BLaER1 (cell line): ENCODE measurements at regions not wholly inside any gene's neighbourhood (a gene's known extent, or its start where the extent isn't known, plus 50 kb on each side); places are given as distances from the start of the nearest gene placed in this dataset.

Experiments used
- H3K27ac ChIP-seq: shearing (Covaris generic); formaldehyde crosslinking; 2 replicates; pipeline ENCODE4 v1.8.1; 2022
- H3K27me3 ChIP-seq: shearing (Covaris generic); formaldehyde crosslinking; 2 replicates; pipeline ENCODE4 v1.8.1; 2022
- H3K36me3 ChIP-seq: shearing (Covaris generic); formaldehyde crosslinking; 2 replicates; pipeline ENCODE4 v1.8.1; 2022
- H3K4me1 ChIP-seq: shearing (Covaris generic); formaldehyde crosslinking; 2 replicates; pipeline ENCODE4 v1.8.1; 2022
- H3K4me2 ChIP-seq: shearing (Covaris generic); formaldehyde crosslinking; 2 replicates; pipeline ENCODE4 v1.8.1; 2022
- H3K4me3 ChIP-seq: shearing (Covaris generic); formaldehyde crosslinking; 2 replicates; pipeline ENCODE4 v1.8.1; 2022
- H3K9ac ChIP-seq: shearing (Covaris generic); formaldehyde crosslinking; 2 replicates; pipeline ENCODE4 v1.8.1; 2022
- H3K9me3 ChIP-seq: shearing (Covaris generic); formaldehyde crosslinking; 2 replicates; pipeline ENCODE4 v1.8.1; 2022
- H4K20me1 ChIP-seq: shearing (Covaris generic); formaldehyde crosslinking; 2 replicates; pipeline ENCODE4 v1.8.1; 2022
- Cebpa-rat ChIP-seq: shearing (Covaris generic); IDR thresholded peaks from 2 replicates; pipeline ENCODE4 v1.8.1; 2022

- no peak for TF ChIP-seq Cebpa-rat
- Histone ChIP-seq H3K9me3 (peaks cover 15% of the 10 kb centered on the region; the same call in 1 of the 2 replicates), H3K4me1 (no peaks in the 10 kb centered on the region), H3K4me3 (no peak overlapping the region), H3K36me3 (no peaks in the 10 kb centered on the region), H3K27ac (no peak overlapping the region), H3K27me3 (no peaks in the 10 kb centered on the region), H3K9ac (no peak overlapping the region), H4K20me1 (no peaks in the 10 kb centered on the region), H3K4me2 (no peak overlapping the region)
Measured at GRCh38 chr6:14606353-14606752, 488.8 kb downstream of the CD83 start.

DNA sequence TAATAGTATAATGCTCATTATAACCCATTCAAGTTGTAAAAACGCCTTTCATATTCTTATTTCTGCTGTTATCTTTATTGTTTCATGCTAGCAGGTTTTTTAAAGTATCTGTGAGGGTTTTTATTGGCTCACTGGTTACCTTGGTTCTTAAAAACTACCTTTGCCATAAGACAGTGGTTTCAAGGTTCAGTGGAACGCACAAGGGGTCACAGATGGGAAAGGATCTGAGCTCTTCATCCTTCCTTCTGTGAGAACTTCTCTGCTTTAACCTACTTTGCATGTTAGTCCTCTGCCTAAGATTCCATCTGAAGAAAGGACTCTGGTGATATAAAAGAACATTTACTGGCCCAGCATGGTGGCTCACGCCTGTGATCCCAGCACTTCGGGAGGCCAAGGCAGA is 492.6 kb downstream of the CD83 start:
- no peak overlapping the region for H3K4me2 ChIP-seq
- no peaks in the 10 kb centered on the region for H4K20me1 ChIP-seq
- H3K27ac ChIP-seq: no peak overlapping the region
- no peaks in the 10 kb centered on the region for H3K36me3 ChIP-seq
- H3K27me3 ChIP-seq: no peaks in the 10 kb centered on the region
- no peak for TF ChIP-seq Cebpa-rat
- no peak overlapping the region for H3K9ac ChIP-seq
- H3K4me3 ChIP-seq: no peak overlapping the region
- H3K9me3 ChIP-seq: 0 out of 2 replicates have a peak, but pooled peaks cover 9% of the 10 kb centered on the region
- peaks cover 8% of the 10 kb centered on the region for H3K4me1 ChIP-seq

DNA sequence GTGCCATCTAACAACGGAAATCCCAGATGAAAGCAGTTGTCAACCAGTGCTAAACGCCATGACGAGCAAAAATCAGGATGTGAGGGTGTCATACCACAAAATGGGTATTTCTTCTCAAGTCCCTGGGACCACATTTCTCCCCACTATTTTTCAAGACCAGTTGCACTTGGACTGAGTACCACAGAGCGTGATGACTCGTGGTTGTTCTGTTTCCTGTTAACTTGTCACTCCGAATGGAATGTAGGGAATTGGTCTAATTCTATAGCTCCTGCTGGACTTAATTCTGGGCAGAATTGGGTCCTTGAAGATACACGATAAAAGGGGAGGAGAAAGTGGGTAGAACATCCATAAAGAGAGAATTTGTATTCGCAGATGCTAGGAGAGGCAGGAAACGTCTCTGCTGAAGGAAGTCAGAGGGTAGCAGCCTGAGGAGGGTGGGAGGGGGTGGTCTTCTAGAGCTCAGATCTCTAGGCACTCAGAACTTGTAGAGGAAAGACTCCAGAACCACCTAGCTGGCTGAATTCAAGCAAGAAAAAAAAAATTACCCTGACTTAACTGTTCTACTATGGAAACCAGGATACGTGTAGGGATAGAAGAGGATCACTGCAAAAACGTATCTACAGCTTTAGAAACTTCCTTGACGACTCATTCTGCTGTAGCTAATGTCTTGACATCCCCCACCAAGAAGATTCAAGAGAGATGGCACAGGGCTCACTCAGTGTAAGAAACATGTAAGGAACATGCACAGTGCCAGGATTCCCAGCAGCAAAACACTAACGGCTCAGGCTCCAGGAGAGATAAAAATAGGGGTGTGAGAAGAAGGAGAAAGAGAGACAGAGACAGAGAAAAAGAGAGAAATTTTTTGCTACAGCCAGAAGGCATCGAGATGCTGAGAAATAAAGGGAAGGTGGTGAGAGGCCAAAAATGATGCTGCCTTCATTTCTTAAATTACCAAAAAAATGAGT is 494.7 kb downstream of the CD83 start:
- Histone ChIP-seq H3K36me3 (no peaks in the 10 kb centered on the region), H3K27me3 (no peaks in the 10 kb centered on the region), H3K4me3 (no peak overlapping the region), H3K9me3 (peaks cover 19% of the 10 kb centered on the region), H3K4me1 (peaks cover 14% of the 10 kb centered on the region), H3K4me2 (no peak overlapping the region), H3K27ac (no peak overlapping the region), H3K9ac (no peak overlapping the region), H4K20me1 (no peaks in the 10 kb centered on the region)
- TF ChIP-seq Cebpa-rat: no peak

GRCh38 chr6:14614631-14615030 is 497.1 kb downstream of the CD83 start:
- TF ChIP-seq Cebpa-rat: no peak
- Histone ChIP-seq H3K4me1 (peaks cover 14% of the 10 kb centered on the region), H3K9me3 (peaks cover 19% of the 10 kb centered on the region), H3K36me3 (no peaks in the 10 kb centered on the region), H3K4me2 (no peak overlapping the region), H3K4me3 (no peak overlapping the region), H3K9ac (no peak overlapping the region), H3K27me3 (no peaks in the 10 kb centered on the region), H3K27ac (no peak overlapping the region), H4K20me1 (no peaks in the 10 kb centered on the region)

GRCh38 chr6:14616656-14617055 is 499.1 kb downstream of the CD83 start:
- H3K4me2 ChIP-seq: no peak overlapping the region; the same call in 1 of the 2 replicates
- H3K27ac ChIP-seq: no peak overlapping the region
- H3K4me1 ChIP-seq: peaks cover 25% of the 10 kb centered on the region

DNA sequence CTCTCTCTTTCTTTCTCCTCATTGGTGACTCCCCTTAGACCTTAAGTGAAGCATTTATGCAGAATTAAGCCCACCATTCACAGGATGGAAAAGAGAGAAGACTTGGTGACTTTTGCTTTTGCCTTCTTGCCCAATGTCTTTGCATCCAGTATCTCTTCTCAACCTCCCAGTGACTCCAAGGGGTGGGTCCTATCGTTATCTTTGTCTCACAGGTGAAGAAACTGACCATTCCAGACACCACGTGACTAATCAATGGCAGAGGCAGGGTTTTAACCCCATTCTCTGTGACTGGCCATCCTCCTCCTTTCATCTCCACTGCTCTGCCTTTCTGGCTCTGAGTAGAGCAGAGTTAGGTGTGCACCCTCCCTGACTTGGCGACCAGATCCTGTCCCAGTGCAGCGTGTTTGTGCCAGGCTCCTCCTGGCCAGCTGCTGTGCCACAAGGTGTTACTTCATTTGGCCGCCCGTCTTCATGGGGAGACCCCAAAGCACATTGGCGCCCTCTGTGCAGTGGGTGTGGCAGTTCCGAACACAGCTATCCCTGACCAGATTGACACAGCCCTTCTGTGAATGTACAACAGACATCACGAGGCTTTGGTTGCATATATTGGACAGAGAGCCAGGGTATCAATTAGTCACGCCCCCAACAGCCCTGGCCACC is 501.3 kb downstream of the CD83 start:
- H3K9ac ChIP-seq: no peak overlapping the region
- no peak for TF ChIP-seq Cebpa-rat
- no peak overlapping the region for H3K4me2 ChIP-seq
- H3K27me3 ChIP-seq: no peaks in the 10 kb centered on the region
- no peaks in the 10 kb centered on the region for H3K36me3 ChIP-seq
- no peak overlapping the region for H3K27ac ChIP-seq
- H3K4me3 ChIP-seq: no peak overlapping the region
- H4K20me1 ChIP-seq: no peaks in the 10 kb centered on the region
- peaks cover 28% of the 10 kb centered on the region for H3K4me1 ChIP-seq
- peaks cover 15% of the 10 kb centered on the region for H3K9me3 ChIP-seq

More at GRCh38 chr6:14616656-14617055, 499.1 kb downstream of the CD83 start:
- no peak for TF ChIP-seq Cebpa-rat
- peaks cover 15% of the 10 kb centered on the region for H3K9me3 ChIP-seq
- no peak overlapping the region for H3K4me3 ChIP-seq
- H3K9ac ChIP-seq: no peak overlapping the region
- H3K27me3 ChIP-seq: no peaks in the 10 kb centered on the region
- H4K20me1 ChIP-seq: no peaks in the 10 kb centered on the region
- no peaks in the 10 kb centered on the region for H3K36me3 ChIP-seq

DNA sequence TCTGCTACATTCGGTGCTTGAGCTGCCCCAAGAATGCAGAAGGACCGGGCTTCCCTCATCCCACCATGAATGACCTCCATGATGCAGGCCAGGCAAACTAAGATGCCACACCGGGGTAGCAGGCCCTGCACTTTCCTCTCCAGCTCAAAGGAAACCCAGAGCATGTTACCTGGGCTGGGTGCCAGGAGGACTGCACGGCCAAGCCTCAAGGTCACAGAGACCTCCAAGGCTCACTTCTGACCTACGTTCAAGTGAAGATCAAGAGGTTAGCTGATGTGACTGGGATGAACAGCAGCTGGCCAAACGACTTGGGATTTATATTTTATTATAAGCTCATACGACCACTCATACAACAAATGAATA is 501.8 kb downstream of the CD83 start:
- Histone ChIP-seq H3K9me3 (peaks cover 15% of the 10 kb centered on the region), H3K27ac (no peak overlapping the region), H4K20me1 (no peaks in the 10 kb centered on the region), H3K27me3 (no peaks in the 10 kb centered on the region), H3K4me3 (no peak overlapping the region), H3K4me2 (no peak overlapping the region), H3K9ac (no peak overlapping the region), H3K36me3 (no peaks in the 10 kb centered on the region), H3K4me1 (peaks cover 28% of the 10 kb centered on the region)
- TF ChIP-seq Cebpa-rat: no peak

- H3K4me2 ChIP-seq: no peak overlapping the region
- peaks cover 28% of the 10 kb centered on the region for H3K4me1 ChIP-seq
- no peak overlapping the region for H3K27ac ChIP-seq
- no peak overlapping the region for H3K4me3 ChIP-seq
- peaks cover 10% of the 10 kb centered on the region for H3K9me3 ChIP-seq
- TF ChIP-seq Cebpa-rat: no peak
- H3K36me3 ChIP-seq: no peaks in the 10 kb centered on the region
- no peaks in the 10 kb centered on the region for H3K27me3 ChIP-seq
- no peaks in the 10 kb centered on the region for H4K20me1 ChIP-seq
- no peak overlapping the region for H3K9ac ChIP-seq
Measured at GRCh38 chr6:14620522-14620921, 502.9 kb downstream of the CD83 start.

DNA sequence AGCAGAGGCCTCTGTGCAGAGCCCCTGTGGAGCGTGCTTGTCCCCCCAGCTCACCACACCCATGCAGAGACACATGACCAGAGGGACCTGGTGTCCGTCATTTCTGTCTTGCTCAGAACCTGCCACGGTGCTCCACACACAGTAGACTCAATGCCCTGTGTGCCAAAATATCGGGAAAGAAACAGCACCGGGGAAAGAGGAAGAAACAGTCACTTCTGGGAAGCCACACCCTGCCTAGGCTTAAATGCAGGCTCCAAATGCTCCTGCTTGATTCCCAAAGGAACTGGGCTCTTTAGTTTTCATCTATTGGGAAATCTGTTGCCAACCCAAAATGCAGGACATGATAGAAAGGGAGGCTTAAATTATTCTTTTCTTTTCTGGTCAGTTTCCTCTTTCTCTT is 503.9 kb downstream of the CD83 start:
- H3K4me3 ChIP-seq: no peak overlapping the region
- no peaks in the 10 kb centered on the region for H3K27me3 ChIP-seq
- TF ChIP-seq Cebpa-rat: no peak
- no peak overlapping the region for H3K27ac ChIP-seq
- H3K4me2 ChIP-seq: peak overlapping the region; percentile 50
- H4K20me1 ChIP-seq: no peaks in the 10 kb centered on the region
- H3K9me3 ChIP-seq: 0 out of 2 replicates have a peak, but pooled peaks cover under 1% of the 10 kb centered on the region
- H3K36me3 ChIP-seq: no peaks in the 10 kb centered on the region
- peaks cover 37% of the 10 kb centered on the region for H3K4me1 ChIP-seq
- H3K9ac ChIP-seq: no peak overlapping the region

GRCh38 chr6:14622085-14622484 is 504.5 kb downstream of the CD83 start:
- Histone ChIP-seq H3K36me3 (no peaks in the 10 kb centered on the region), H3K9me3 (peaks cover 1% of the 10 kb centered on the region; the same call in 1 of the 2 replicates), H3K4me1 (peaks cover 35% of the 10 kb centered on the region), H4K20me1 (no peaks in the 10 kb centered on the region), H3K9ac (no peak overlapping the region), H3K4me2 (peak overlapping the region; percentile 50), H3K27ac (no peak overlapping the region), H3K4me3 (no peak overlapping the region), H3K27me3 (no peaks in the 10 kb centered on the region)
- TF ChIP-seq Cebpa-rat: no peak
